ENCODE measurements at regions not wholly inside any gene's neighbourhood (a gene's known extent, or its start where the extent isn't known, plus 50 kb on each side); places are given as distances from the start of the nearest gene placed in this dataset.

- no peaks in the 10 kb centered on the region for H3K9me3 ChIP-seq
- 45 to 62% (median 55%) methylated on average over 1 of the region's 1 CpG for WGBS, 5 donors
- intact Hi-C loops (cut with DNase I; ENCODE audit: low total_unique reads), result no loop called here
- TF ChIP-seq EP300 (IDR thresholded peaks at IDR 0.05), result no peak
- no peak for TF ChIP-seq POLR2AphosphoS5 (IDR thresholded peaks at IDR 0.05)
- no peak for TF ChIP-seq CTCF (IDR thresholded peaks at IDR 0.05)
- TF ChIP-seq POLR2A (IDR thresholded peaks at IDR 0.05), result no peak
- H3K27ac ChIP-seq, result no peak overlapping the region
- no peak overlapping the region for H3K4me3 ChIP-seq
- H3K27me3 ChIP-seq, result no peaks in the 10 kb centered on the region
- H3K36me3 ChIP-seq, result no peaks in the 10 kb centered on the region
- H3K4me1 ChIP-seq, result no peaks in the 10 kb centered on the region
- no peak for DNase-seq
Observed at GRCh38 chr18:52216666-52217065, 123.3 kb upstream of the DCC start.

DNA sequence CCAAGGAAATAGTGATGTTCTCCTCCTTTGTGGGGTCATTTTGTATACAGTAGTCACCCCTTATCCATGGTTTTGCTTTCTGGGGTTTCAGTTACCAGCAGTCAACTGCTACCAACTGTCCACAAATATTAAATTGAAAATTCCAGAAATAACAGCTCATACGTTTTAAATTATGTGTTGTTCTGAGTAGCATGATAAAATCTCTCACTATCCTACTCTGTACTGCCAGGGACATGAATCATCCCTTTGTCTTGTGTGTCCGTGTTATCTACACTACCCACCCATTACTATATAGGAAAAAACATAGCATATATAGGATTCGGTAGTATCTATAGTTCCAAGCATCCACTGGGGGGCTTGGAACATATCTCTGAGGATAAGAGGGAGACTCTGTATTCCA is 120.9 kb upstream of the DCC start:
- no peak overlapping the region for H3K27ac ChIP-seq
- no peaks in the 10 kb centered on the region for H3K36me3 ChIP-seq
- H3K9me3 ChIP-seq, result no peaks in the 10 kb centered on the region
- no peak for TF ChIP-seq POLR2AphosphoS5 (IDR thresholded peaks at IDR 0.05)
- no peak for TF ChIP-seq CTCF (IDR thresholded peaks at IDR 0.05)
- TF ChIP-seq EP300 (IDR thresholded peaks at IDR 0.05), result no peak
- TF ChIP-seq POLR2A (IDR thresholded peaks at IDR 0.05), result no peak
- H3K4me1 ChIP-seq, result no peaks in the 10 kb centered on the region
- 67 to 77% (median 74%) methylated on average over 3 of the region's 3 CpGs for WGBS, 5 donors
- no peak for DNase-seq
- intact Hi-C loops (cut with DNase I; ENCODE audit: low total_unique reads), result no loop called here
- H3K4me3 ChIP-seq, result no peak overlapping the region
- no peaks in the 10 kb centered on the region for H3K27me3 ChIP-seq

DNA sequence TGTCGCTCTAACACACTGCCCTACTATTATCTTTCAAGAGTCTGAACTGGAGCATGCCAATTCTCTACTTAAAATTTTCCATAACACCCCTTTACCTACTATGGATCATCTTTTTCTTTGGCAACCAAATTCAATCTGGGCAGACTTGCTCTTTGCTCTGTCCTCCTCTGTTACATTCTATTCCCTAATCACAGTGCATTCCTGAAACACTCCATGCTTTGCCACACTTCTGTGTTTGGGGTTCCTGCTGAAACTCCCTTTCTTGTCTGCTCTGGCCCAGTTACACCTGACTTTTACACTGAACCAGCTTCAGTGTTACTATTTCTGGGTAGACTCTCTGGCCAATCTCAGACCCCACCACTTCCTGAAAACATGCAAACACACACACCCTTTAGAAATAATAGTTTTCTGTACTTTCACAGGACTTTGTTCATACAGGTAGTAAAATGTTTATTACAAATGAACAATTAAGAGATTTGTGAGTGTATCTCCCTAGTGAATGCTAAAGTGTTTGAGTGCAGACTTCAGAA is 119.9 kb upstream of the DCC start:
- no peaks in the 10 kb centered on the region for H3K27me3 ChIP-seq
- 69 to 93% (median 82%) methylated on average over 1 of the region's 1 CpG for WGBS, 5 donors
- no peaks in the 10 kb centered on the region for H3K36me3 ChIP-seq
- TF ChIP-seq POLR2AphosphoS5 (IDR thresholded peaks at IDR 0.05), result no peak
- TF ChIP-seq EP300 (IDR thresholded peaks at IDR 0.05), result no peak
- no peak for TF ChIP-seq POLR2A (IDR thresholded peaks at IDR 0.05)
- TF ChIP-seq CTCF (IDR thresholded peaks at IDR 0.05), result no peak
- intact Hi-C loops (cut with DNase I; ENCODE audit: low total_unique reads), result no loop called here
- H3K9me3 ChIP-seq, result no peaks in the 10 kb centered on the region
- no peak for DNase-seq
- no peak overlapping the region for H3K27ac ChIP-seq
- H3K4me1 ChIP-seq, result no peaks in the 10 kb centered on the region
- no peak overlapping the region for H3K4me3 ChIP-seq

DNA sequence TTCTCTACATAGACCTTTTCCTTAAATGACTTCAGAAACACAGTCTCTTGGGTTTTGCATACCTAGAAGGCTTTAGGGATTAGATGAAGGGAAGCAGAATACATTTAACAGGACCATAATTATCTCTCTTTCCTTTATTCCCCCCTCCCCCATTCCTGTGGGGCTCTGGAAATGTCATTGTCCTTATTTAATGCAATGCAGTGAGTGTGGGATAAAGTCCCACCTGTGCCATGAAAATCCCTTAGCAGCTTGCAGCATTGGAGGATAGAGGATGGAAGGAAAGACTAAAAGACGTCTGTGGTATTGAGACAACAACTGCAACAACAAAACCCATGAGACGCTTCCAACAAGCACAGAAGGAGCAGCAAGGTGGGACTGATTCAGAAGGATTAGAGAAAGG is 117.8 kb upstream of the DCC start:
- Histone ChIP-seq H3K9me3 (no peaks in the 10 kb centered on the region), H3K4me1 (no peaks in the 10 kb centered on the region), H3K36me3 (no peaks in the 10 kb centered on the region), H3K27me3 (no peaks in the 10 kb centered on the region), H3K4me3 (no peak overlapping the region), H3K27ac (no peak overlapping the region)
- WGBS, 5 donors, result 62 to 78% (median 74%) methylated on average over 2 of the region's 2 CpGs
- intact Hi-C loops (cut with DNase I; ENCODE audit: low total_unique reads), result no loop called here
- DNase-seq, result no peak
- TF ChIP-seq CTCF (IDR thresholded peaks at IDR 0.05) (no peak), POLR2AphosphoS5 (IDR thresholded peaks at IDR 0.05) (no peak), POLR2A (IDR thresholded peaks at IDR 0.05) (no peak), EP300 (IDR thresholded peaks at IDR 0.05) (no peak)

Measured in stomach (tissue), 8 donors.